ENCODE measurements at regions not wholly inside any gene's neighbourhood (a gene's known extent, or its start where the extent isn't known, plus 50 kb on each side); places are given as distances from the start of the nearest gene placed in this dataset.
"Not testable (repeated sequence)": the region's sequence is repeated elsewhere in the genome, so short reads cannot be mapped to it uniquely, and the experiment has no call there.

DNA sequence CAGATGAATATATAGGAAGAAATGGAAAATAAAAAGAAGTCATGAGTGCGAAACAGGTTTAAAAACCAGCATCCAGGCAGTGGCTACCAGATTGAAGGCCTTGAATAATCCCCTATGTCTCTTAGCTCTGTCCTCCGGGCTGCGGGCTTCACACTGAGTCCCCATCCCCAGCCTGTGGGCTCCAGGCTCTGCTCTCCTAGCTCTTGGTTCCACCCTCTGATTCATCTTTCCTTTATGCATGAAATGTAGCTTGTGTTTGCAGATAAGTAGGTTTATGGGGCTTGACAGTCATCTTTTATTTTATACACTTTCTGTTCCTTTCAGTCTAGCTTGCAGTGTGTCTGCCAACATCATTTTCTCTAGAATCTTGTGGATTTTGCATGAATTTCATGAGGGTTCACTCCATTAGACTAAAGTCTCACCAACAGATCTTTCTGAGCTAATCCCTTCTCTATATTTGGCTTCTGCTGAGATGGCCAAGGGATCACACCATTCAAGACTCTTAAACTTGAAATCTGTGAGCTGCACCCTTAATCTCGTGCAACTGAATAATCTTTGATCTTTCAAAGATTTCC is 174.5 kb downstream of the PLPPR4 start:
- Histone ChIP-seq H3K4me1 (ENCODE audit: control insufficient read depth in 2 of 2, insufficient read depth in 2 of 2, low read length in 2 of 2) (no peaks in the 10 kb centered on the region), H3K27ac (ENCODE audit: low read depth in 1 of 2, low read length in 1 of 2) (no peak overlapping the region), H3K9me3 (ENCODE audit: control insufficient read depth in 2 of 2, insufficient read depth in 1 of 2, low read length in 1 of 2) (no peaks in the 10 kb centered on the region), H3K27me3 (ENCODE audit: control insufficient read depth in 2 of 2, insufficient read depth in 1 of 2, low read length in 1 of 2) (no peaks in the 10 kb centered on the region), H3K4me3 (ENCODE audit: low read length in 2 of 2) (no peak overlapping the region), H3K36me3 (ENCODE audit: control insufficient read depth in 2 of 2, insufficient read depth in 2 of 2, low read length in 1 of 2) (no peaks in the 10 kb centered on the region)
- WGBS, result 97% methylated on average over 4 of the region's 4 CpGs
- DNase-seq (ENCODE audit: low read depth in 6 of 9, low spot score in 9 of 9), result no peak

DNA sequence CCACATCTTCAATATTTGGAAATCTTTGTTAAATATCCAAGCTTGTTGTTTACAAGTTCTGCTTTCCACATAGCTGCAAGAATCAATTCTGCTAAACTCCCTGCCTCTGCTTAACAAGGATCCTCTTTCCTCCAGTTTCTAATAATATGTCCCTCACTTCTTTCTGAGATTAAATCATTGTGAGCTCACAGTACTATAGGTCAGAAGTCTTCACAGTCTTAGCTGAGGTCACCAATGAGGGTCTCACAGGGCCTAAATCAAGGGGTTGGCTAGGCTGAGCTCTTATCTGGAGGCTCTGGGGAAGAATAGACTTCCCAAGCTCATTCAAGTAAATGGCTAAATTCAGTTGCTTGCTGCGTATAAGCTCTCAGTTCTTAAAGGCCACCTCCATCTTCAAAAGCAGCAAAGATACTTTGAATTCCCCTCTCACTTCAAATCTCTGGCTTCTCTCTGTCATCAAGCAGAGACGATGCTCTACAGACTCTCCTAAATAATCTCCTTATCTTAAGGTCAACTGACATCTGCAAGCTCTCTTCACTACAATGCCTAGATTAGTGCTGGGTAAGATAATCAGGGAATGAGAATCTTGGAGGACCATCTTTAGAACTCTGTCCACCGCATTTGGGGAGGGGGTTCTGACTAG is 175.3 kb downstream of the PLPPR4 start:
- no peak overlapping the region for H3K27ac ChIP-seq (ENCODE audit: low read depth in 1 of 2, low read length in 1 of 2)
- H3K4me3 ChIP-seq (ENCODE audit: low read length in 2 of 2), result no peak overlapping the region
- 96% methylated on average over 3 of the region's 3 CpGs for WGBS
- no peak for DNase-seq (ENCODE audit: low read depth in 6 of 9, low spot score in 9 of 9)
- H3K27me3 ChIP-seq (ENCODE audit: control insufficient read depth in 2 of 2, insufficient read depth in 1 of 2, low read length in 1 of 2), result no peaks in the 10 kb centered on the region
- no peaks in the 10 kb centered on the region for H3K36me3 ChIP-seq (ENCODE audit: control insufficient read depth in 2 of 2, insufficient read depth in 2 of 2, low read length in 1 of 2)
- no peaks in the 10 kb centered on the region for H3K4me1 ChIP-seq (ENCODE audit: control insufficient read depth in 2 of 2, insufficient read depth in 2 of 2, low read length in 2 of 2)
- no peaks in the 10 kb centered on the region for H3K9me3 ChIP-seq (ENCODE audit: control insufficient read depth in 2 of 2, insufficient read depth in 1 of 2, low read length in 1 of 2)

DNA sequence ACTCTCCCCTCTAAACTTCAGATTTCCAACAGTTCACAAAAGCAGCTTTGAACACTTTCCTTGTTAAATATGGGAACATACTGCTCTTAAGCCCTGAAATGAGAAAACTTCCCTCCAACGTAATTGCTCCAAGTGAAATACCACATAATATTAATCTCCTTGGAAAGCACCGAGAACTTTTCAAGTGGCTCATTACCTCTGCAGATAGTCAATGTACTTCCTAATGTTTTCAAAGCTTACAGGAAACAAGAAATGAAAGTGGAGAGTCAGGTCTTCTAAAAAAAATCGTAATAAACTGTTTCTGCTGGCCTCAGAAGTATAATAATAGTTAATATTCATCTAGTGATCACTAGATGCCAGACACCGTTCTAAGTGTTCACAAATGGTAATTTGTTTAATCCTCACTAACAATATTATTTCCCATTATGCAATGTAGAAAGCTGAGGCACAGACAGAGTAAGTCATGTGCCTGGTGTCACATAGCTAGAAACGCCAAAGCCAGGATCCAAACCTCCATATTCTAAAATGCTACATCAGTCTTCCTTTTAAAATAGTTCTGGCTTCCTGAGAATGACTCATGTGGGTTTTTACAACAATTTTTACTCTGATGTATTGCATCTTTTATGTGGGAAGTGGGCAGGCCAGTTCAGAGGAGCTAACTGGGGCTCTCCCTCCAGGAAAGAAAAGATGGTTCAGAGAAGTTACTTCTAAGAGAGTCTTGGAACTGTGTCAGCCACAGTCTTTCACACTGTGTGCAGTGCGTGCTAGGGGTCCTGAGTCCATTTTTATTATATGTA is 177.2 kb downstream of the PLPPR4 start:
- Histone ChIP-seq H3K4me1 (ENCODE audit: control insufficient read depth in 2 of 2, insufficient read depth in 2 of 2, low read length in 2 of 2) (no peaks in the 10 kb centered on the region), H3K9me3 (ENCODE audit: control insufficient read depth in 2 of 2, insufficient read depth in 1 of 2, low read length in 1 of 2) (no peaks in the 10 kb centered on the region), H3K4me3 (ENCODE audit: low read length in 2 of 2) (no peak overlapping the region), H3K27me3 (ENCODE audit: control insufficient read depth in 2 of 2, insufficient read depth in 1 of 2, low read length in 1 of 2) (no peaks in the 10 kb centered on the region), H3K36me3 (ENCODE audit: control insufficient read depth in 2 of 2, insufficient read depth in 2 of 2, low read length in 1 of 2) (no peaks in the 10 kb centered on the region), H3K27ac (ENCODE audit: low read depth in 1 of 2, low read length in 1 of 2) (no peak overlapping the region)
- 39% methylated on average over 6 of the region's 6 CpGs for WGBS
- DNase-seq (ENCODE audit: low read depth in 6 of 9, low spot score in 9 of 9), result peak in 1 of 9 donors; percentile 15

DNA sequence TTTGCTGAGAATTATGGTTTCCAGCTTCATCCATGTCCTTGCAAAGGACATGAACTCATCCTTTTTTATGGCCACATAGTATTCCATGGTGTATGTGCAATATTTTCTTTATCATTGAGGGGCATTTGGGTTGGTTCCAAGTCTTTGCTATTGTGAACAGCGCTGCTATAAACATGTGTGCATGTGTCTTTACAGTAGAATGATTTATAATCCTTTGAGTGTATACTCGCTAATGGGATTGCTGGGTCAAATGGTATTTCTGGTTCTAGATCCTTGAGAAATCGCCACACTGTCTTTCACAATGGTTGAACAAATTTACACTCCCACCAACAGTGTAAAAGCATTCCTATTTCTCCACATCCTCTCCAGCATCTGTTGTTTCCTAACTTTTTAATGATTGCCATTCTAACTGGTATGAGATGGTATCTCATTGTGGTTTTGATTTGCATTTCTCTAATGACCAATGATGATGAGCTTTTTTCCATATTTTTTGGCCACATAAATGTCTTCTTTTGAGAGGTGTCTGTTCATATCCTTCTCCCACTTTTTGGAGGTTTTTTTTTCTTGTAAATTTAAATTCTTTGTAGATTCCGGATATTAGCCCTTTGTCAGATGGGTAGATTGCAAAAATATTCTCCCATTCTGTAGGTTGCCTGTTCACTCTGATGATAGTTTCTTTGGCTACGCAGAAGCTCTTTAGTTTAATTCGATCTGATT is 180.1 kb downstream of the PLPPR4 start:
- not testable (repeated sequence) for H3K36me3 ChIP-seq (ENCODE audit: control insufficient read depth in 2 of 2, insufficient read depth in 2 of 2, low read length in 1 of 2); H3K4me1 ChIP-seq (ENCODE audit: control insufficient read depth in 2 of 2, insufficient read depth in 2 of 2, low read length in 2 of 2); H3K27ac ChIP-seq (ENCODE audit: low read depth in 1 of 2, low read length in 1 of 2); H3K9me3 ChIP-seq (ENCODE audit: control insufficient read depth in 2 of 2, insufficient read depth in 1 of 2, low read length in 1 of 2); H3K4me3 ChIP-seq (ENCODE audit: low read length in 2 of 2); DNase-seq (ENCODE audit: low read depth in 6 of 9, low spot score in 9 of 9); H3K27me3 ChIP-seq (ENCODE audit: control insufficient read depth in 2 of 2, insufficient read depth in 1 of 2, low read length in 1 of 2)
- WGBS, result 94% methylated on average over 6 of the region's 6 CpGs

DNA sequence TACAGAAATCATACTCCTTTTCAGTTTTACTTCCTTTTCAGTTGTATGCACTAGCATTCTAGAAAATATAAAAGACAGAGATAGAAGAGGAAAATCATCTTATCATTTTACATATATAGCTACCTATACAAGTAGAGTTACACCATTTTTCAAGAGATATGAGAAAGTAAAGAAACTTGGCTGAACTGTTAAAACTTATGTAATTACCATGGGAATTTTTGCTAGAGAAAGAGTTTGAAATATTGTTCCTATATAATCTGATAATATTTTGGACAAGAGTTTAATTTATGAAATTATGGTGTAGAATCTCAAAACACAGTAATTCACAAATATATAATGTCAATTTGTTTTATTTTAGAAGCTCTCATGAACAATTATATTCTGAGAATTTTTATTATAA is 180.8 kb downstream of the PLPPR4 start:
- Histone ChIP-seq H3K27me3 (ENCODE audit: control insufficient read depth in 2 of 2, insufficient read depth in 1 of 2, low read length in 1 of 2) (no peaks in the 10 kb centered on the region), H3K9me3 (ENCODE audit: control insufficient read depth in 2 of 2, insufficient read depth in 1 of 2, low read length in 1 of 2) (no peaks in the 10 kb centered on the region)

DNA sequence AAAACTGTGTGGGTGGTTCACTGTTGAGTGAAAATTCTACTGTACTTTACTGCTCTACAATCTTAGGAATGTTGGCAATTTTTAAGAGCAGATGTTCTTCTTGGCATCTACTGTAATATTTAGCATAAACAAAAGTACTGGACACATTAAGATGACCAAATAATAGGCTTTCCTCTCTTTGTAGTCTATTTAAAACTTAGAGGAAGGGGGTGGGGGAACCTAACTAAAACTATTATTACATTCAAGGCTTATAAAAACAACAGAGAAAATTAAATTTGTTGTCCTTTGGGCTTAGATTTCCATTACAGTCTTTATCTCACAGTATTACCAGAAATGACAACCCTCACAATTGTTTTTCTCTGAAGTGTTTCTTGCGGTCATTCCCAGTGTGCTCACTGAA is 181.2 kb downstream of the PLPPR4 start:
- DNase-seq (ENCODE audit: low read depth in 6 of 9, low spot score in 9 of 9), result no peak
- H3K36me3 ChIP-seq (ENCODE audit: control insufficient read depth in 2 of 2, insufficient read depth in 2 of 2, low read length in 1 of 2), result no peaks in the 10 kb centered on the region
- 96% methylated on average over 1 of the region's 1 CpG for WGBS

More for the DNA sequence above, 180.8 kb downstream of the PLPPR4 start:
- no peaks in the 10 kb centered on the region for H3K4me1 ChIP-seq (ENCODE audit: control insufficient read depth in 2 of 2, insufficient read depth in 2 of 2, low read length in 2 of 2)
- no peak overlapping the region for H3K27ac ChIP-seq (ENCODE audit: low read depth in 1 of 2, low read length in 1 of 2)
- no peak for DNase-seq (ENCODE audit: low read depth in 6 of 9, low spot score in 9 of 9)
- no peak overlapping the region for H3K4me3 ChIP-seq (ENCODE audit: low read length in 2 of 2)
- no peaks in the 10 kb centered on the region for H3K36me3 ChIP-seq (ENCODE audit: control insufficient read depth in 2 of 2, insufficient read depth in 2 of 2, low read length in 1 of 2)

DNA sequence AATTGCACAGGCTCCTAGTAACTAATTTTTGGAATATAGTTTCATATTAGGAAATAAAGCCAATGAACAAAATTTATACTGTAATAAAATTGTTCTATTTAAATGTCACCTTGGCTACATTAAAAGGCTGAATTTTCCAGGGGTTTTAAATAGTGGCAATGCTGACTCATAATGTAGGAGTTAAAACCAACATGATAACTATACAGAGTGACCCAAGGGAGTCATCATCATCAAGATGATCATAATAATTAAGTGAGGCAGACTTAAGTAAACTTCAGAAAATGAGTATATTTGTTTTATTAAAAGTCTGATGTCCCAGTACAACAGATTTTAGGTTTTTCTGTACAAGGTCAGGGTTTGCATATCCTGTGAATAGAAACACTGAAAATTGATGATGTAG is 183.4 kb downstream of the PLPPR4 start:
- no peaks in the 10 kb centered on the region for H3K4me1 ChIP-seq (ENCODE audit: control insufficient read depth in 2 of 2, insufficient read depth in 2 of 2, low read length in 2 of 2)
- H3K4me3 ChIP-seq (ENCODE audit: low read length in 2 of 2), result no peak overlapping the region
- H3K27me3 ChIP-seq (ENCODE audit: control insufficient read depth in 2 of 2, insufficient read depth in 1 of 2, low read length in 1 of 2), result no peaks in the 10 kb centered on the region
- H3K36me3 ChIP-seq (ENCODE audit: control insufficient read depth in 2 of 2, insufficient read depth in 2 of 2, low read length in 1 of 2), result no peaks in the 10 kb centered on the region
- no peak for DNase-seq (ENCODE audit: low read depth in 6 of 9, low spot score in 9 of 9)
- H3K27ac ChIP-seq (ENCODE audit: low read depth in 1 of 2, low read length in 1 of 2), result no peak overlapping the region
- no peaks in the 10 kb centered on the region for H3K9me3 ChIP-seq (ENCODE audit: control insufficient read depth in 2 of 2, insufficient read depth in 1 of 2, low read length in 1 of 2)

More for the DNA sequence above, 181.2 kb downstream of the PLPPR4 start:
- Histone ChIP-seq H3K4me3 (ENCODE audit: low read length in 2 of 2) (no peak overlapping the region), H3K27ac (ENCODE audit: low read depth in 1 of 2, low read length in 1 of 2) (no peak overlapping the region), H3K27me3 (ENCODE audit: control insufficient read depth in 2 of 2, insufficient read depth in 1 of 2, low read length in 1 of 2) (no peaks in the 10 kb centered on the region), H3K9me3 (ENCODE audit: control insufficient read depth in 2 of 2, insufficient read depth in 1 of 2, low read length in 1 of 2) (no peaks in the 10 kb centered on the region), H3K4me1 (ENCODE audit: control insufficient read depth in 2 of 2, insufficient read depth in 2 of 2, low read length in 2 of 2) (no peaks in the 10 kb centered on the region)

DNA sequence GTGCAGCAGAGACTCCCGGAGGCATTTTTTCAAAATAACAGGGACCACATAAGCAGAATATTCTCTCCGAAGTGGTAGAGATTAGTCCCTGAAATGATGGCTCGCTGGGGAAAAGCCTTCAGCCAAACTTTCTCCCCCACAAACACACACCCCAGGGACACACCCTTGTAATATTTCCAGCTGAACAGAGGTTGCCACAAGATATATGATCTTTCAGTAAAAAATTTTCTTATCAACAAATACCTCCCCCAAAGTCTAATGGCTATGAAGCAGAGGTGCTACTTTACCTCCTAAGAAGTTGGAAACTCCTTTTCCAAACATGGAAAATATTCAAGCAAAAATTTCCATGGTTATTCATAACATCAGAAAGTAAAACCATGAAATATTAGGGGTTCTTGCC is 190.2 kb upstream of the PALMD start:
- Histone ChIP-seq H3K27me3 (ENCODE audit: control insufficient read depth in 2 of 2, insufficient read depth in 1 of 2, low read length in 1 of 2) (no peaks in the 10 kb centered on the region), H3K9me3 (ENCODE audit: control insufficient read depth in 2 of 2, insufficient read depth in 1 of 2, low read length in 1 of 2) (no peaks in the 10 kb centered on the region), H3K4me1 (ENCODE audit: control insufficient read depth in 2 of 2, insufficient read depth in 2 of 2, low read length in 2 of 2) (no peaks in the 10 kb centered on the region), H3K36me3 (ENCODE audit: control insufficient read depth in 2 of 2, insufficient read depth in 2 of 2, low read length in 1 of 2) (no peaks in the 10 kb centered on the region), H3K27ac (ENCODE audit: low read depth in 1 of 2, low read length in 1 of 2) (no peak overlapping the region), H3K4me3 (ENCODE audit: low read length in 2 of 2) (no peak overlapping the region)
- DNase-seq (ENCODE audit: low read depth in 6 of 9, low spot score in 9 of 9), result no peak
- WGBS, result 92% methylated on average over 3 of the region's 3 CpGs

DNA sequence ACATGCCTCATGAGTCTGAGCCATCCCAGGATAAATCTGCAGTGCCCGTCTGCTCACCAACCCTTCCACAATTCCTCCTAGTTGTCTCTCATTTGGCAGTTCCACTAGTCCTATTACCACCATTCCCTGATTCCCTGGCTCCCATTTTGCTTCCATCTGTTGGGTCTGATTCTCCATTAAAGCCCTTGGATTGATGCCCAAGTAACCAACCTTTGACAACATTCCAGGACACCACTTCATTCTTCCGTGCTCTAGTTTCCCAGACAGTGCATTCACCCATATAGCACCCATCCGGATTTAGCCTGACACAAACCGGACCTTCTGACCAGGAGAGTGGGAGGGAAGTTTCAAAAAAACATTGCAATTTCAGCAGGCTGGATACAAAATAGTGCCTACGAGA is 189.4 kb upstream of the PALMD start:
- no peaks in the 10 kb centered on the region for H3K9me3 ChIP-seq (ENCODE audit: control insufficient read depth in 2 of 2, insufficient read depth in 1 of 2, low read length in 1 of 2)
- H3K27me3 ChIP-seq (ENCODE audit: control insufficient read depth in 2 of 2, insufficient read depth in 1 of 2, low read length in 1 of 2), result no peaks in the 10 kb centered on the region
- WGBS, result 95% methylated on average over 5 of the region's 5 CpGs
- no peak overlapping the region for H3K4me3 ChIP-seq (ENCODE audit: low read length in 2 of 2)
- no peak for DNase-seq (ENCODE audit: low read depth in 6 of 9, low spot score in 9 of 9)
- no peak overlapping the region for H3K27ac ChIP-seq (ENCODE audit: low read depth in 1 of 2, low read length in 1 of 2)
- no peaks in the 10 kb centered on the region for H3K36me3 ChIP-seq (ENCODE audit: control insufficient read depth in 2 of 2, insufficient read depth in 2 of 2, low read length in 1 of 2)
- H3K4me1 ChIP-seq (ENCODE audit: control insufficient read depth in 2 of 2, insufficient read depth in 2 of 2, low read length in 2 of 2), result no peaks in the 10 kb centered on the region
